Cardiac septum (tissue), 1 donor: ENCODE measurements at regions not wholly inside any gene's neighbourhood (a gene's known extent, or its start where the extent isn't known, plus 50 kb on each side); places are given as distances from the start of the nearest gene placed in this dataset.

ENCODE experiments used
- DNase-seq: peaks from one replicate; pipeline ENCODE4 v3.0.0-alpha.2; 2020; ENCODE audit warnings: low spot score
- intact Hi-C: fragments of 100-400 bp; cut with DNase I; formaldehyde crosslinking; loops from one replicate; pipeline ENCODE4 v1.14.0; 2022
- donor health status: DM: no; HTN: no; CAD: no.

- no peak for DNase-seq
- intact Hi-C loops: no loop called here
These were observed 53.6 kb upstream of the AFF3 start for GRCh38 chr2:100195942-100196341.

DNA sequence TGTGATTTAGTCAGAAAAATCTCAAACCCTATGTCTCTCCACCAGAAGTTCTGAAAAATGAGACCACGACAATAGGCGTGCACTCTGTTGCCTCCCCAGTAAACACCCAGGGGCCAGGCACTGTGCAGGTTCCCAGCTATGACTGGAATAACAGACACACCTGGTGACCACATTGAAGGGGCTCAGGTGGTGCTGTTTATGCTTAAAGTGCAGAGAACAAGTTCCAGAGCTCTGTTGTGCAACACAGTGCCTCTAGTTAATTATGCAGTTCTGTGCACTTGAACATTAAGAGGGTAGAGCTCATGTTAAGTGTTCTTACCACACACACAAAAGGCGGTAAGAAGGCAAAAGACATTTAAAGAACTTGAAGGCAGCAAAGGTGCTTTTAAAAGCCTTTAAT, 52.6 kb upstream of the AFF3 start:
- no peak for DNase-seq
- intact Hi-C loops: no loop called here

GRCh38 chr2:100193291-100193710, 50.9 kb upstream of the AFF3 start:
- DNase-seq: no peak
- intact Hi-C loops: no loop called here

GRCh38 chr2:100192825-100193224, 50.4 kb upstream of the AFF3 start:
- no peak for DNase-seq
- intact Hi-C loops: no loop called here

DNA sequence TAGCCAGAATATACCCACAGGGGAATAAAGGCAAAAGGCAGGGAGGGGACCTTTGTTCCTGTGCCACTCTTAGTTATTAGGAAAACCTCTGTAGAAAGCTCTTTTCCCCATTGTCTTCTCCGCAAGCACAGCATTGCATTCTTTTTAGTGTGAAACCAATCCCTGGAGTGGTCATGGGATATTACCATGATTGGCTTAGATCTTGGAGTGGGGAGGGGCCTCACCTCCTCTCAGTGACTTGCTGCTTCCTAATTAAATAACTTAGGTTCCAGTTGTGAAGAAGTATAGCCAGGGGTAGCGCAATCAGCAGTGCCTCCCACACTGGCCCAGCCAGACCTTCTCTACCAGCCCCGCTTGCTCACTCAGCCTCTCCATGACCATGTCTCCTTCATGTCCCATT, 49.9 kb upstream of the AFF3 start:
- DNase-seq: no peak
- intact Hi-C loops: no loop called here
